ENCODE measurements at regions not wholly inside any gene's neighbourhood (a gene's known extent, or its start where the extent isn't known, plus 50 kb on each side); places are given as distances from the start of the nearest gene placed in this dataset.
"Not testable (repeated sequence)": the region's sequence is repeated elsewhere in the genome, so short reads cannot be mapped to it uniquely, and the experiment has no call there.

DNA sequence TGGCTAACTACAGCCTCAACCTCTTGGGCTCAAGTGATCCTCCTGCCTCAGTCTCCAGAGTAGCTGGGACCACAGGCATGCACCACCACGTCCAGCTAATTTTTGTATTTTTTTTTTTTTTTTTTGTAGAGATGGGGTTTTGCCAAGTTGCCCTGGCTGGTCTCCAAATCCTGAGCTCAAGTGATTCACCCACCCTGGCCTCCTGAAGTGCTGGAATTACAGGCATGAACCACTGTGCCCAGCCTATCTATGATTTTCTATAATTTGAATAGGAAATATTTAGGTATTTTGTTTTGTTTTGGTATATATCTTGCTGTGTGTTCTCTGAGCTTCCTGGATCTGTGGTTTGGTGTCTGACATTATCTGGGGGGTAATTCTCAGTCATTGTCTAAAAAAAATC is 146.3 kb upstream of the OR4E1 start:
- TF ChIP-seq, protein P1, sequence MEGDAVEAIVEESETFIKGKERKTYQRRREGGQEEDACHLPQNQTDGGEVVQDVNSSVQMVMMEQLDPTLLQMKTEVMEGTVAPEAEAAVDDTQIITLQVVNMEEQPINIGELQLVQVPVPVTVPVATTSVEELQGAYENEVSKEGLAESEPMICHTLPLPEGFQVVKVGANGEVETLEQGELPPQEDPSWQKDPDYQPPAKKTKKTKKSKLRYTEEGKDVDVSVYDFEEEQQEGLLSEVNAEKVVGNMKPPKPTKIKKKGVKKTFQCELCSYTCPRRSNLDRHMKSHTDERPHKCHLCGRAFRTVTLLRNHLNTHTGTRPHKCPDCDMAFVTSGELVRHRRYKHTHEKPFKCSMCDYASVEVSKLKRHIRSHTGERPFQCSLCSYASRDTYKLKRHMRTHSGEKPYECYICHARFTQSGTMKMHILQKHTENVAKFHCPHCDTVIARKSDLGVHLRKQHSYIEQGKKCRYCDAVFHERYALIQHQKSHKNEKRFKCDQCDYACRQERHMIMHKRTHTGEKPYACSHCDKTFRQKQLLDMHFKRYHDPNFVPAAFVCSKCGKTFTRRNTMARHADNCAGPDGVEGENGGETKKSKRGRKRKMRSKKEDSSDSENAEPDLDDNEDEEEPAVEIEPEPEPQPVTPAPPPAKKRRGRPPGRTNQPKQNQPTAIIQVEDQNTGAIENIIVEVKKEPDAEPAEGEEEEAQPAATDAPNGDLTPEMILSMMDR (IDR thresholded peaks at IDR 0.05): not testable (repeated sequence)
- TF ChIP-seq SIN3A (IDR thresholded peaks at IDR 0.05; ENCODE audit: borderline replicate concordance, insufficient read depth, low read depth, low read length); TCF7L2 (IDR thresholded peaks at IDR 0.05; ENCODE audit: low read depth, low read length); POLR2AphosphoS5 (IDR thresholded peaks at IDR 0.05; ENCODE audit: low read depth, low read length): not testable (repeated sequence)
- TF ChIP-seq, protein P2, sequence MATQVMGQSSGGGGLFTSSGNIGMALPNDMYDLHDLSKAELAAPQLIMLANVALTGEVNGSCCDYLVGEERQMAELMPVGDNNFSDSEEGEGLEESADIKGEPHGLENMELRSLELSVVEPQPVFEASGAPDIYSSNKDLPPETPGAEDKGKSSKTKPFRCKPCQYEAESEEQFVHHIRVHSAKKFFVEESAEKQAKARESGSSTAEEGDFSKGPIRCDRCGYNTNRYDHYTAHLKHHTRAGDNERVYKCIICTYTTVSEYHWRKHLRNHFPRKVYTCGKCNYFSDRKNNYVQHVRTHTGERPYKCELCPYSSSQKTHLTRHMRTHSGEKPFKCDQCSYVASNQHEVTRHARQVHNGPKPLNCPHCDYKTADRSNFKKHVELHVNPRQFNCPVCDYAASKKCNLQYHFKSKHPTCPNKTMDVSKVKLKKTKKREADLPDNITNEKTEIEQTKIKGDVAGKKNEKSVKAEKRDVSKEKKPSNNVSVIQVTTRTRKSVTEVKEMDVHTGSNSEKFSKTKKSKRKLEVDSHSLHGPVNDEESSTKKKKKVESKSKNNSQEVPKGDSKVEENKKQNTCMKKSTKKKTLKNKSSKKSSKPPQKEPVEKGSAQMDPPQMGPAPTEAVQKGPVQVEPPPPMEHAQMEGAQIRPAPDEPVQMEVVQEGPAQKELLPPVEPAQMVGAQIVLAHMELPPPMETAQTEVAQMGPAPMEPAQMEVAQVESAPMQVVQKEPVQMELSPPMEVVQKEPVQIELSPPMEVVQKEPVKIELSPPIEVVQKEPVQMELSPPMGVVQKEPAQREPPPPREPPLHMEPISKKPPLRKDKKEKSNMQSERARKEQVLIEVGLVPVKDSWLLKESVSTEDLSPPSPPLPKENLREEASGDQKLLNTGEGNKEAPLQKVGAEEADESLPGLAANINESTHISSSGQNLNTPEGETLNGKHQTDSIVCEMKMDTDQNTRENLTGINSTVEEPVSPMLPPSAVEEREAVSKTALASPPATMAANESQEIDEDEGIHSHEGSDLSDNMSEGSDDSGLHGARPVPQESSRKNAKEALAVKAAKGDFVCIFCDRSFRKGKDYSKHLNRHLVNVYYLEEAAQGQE (IDR thresholded peaks at IDR 0.05; ENCODE audit: insufficient read depth in 1 of 2, low read depth in 2 of 2, low read length in 1 of 2): not testable (repeated sequence)
